ENCODE measurements at regions not wholly inside any gene's neighbourhood (a gene's known extent, or its start where the extent isn't known, plus 50 kb on each side); places are given as distances from the start of the nearest gene placed in this dataset.

DNA sequence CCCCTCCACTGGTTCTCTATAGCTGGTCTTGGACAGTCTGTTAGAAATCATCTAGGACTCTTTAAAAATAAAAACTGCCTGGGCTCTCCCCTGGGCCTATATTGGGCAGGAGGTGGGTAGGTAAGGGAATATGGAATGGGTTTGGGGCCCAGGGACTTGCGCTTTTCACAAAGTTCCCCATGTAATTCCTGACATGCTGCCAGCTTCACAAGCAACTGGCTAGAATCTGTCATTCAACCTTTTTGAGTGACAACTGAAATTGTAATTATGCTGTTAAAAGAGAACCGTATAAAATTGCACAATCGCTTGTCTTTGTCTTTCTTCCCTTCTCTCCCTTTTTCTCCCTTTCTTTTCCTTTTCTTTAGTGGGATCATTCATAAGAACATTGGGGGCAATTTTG, 603.1 kb downstream of the EBF1 start:
- H3K4me1 ChIP-seq (ENCODE audit: insufficient read depth, low read length), result no peaks in the 10 kb centered on the region
- FAIRE-seq (no peak), ATAC-seq (no peak), DNase-seq (ENCODE audit: low spot score) (no peak)
- H3K9me3 ChIP-seq (ENCODE audit: low read length), result no peaks in the 10 kb centered on the region
- WGBS (ENCODE audit: low lambda C conversion rate), result 91% methylated on average over 3 of the region's 3 CpGs
- in situ Hi-C loops (cut with HindIII; ENCODE audit: extremely low pct_ligation_motif_present, low pct_unique_long_range_greater_than_20kb), result no loop called here
- TF ChIP-seq FOXK2 (IDR thresholded peaks at IDR 0.05) (no peak), ZNF773 (CRISPR knock-in tag; IDR thresholded peaks at IDR 0.05; ENCODE audit: borderline replicate concordance) (no peak), SAFB2 (CRISPR knock-in tag; IDR thresholded peaks at IDR 0.05; ENCODE audit: borderline replicate concordance, low read depth) (no peak), ZBTB20 (CRISPR knock-in tag; IDR thresholded peaks at IDR 0.05; ENCODE audit: borderline replicate concordance, low read depth) (no peak), SRF (IDR thresholded peaks at IDR 0.05; ENCODE audit: low read depth, low read length) (no peak), ISX (CRISPR knock-in tag; conservative IDR thresholded peaks at IDR 0.05) (no peak), ARNT (IDR thresholded peaks at IDR 0.05) (no peak), ZNF354B (CRISPR knock-in tag; IDR thresholded peaks at IDR 0.05) (no peak), POLR2AphosphoS5 (IDR thresholded peaks at IDR 0.05; ENCODE audit: low read depth, low read length) (no peak)
- TF ChIP-seq, protein P1, sequence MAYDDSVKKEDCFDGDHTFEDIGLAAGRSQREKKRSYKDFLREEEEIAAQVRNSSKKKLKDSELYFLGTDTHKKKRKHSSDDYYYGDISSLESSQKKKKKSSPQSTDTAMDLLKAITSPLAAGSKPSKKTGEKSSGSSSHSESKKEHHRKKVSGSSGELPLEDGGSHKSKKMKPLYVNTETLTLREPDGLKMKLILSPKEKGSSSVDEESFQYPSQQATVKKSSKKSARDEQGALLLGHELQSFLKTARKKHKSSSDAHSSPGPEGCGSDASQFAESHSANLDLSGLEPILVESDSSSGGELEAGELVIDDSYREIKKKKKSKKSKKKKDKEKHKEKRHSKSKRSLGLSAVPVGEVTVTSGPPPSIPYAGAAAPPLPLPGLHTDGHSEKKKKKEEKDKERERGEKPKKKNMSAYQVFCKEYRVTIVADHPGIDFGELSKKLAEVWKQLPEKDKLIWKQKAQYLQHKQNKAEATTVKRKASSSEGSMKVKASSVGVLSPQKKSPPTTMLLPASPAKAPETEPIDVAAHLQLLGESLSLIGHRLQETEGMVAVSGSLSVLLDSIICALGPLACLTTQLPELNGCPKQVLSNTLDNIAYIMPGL (CRISPR knock-in tag; IDR thresholded peaks at IDR 0.05; ENCODE audit: borderline replicate concordance in 1 of 2, low read depth in 1 of 2), result no peak
- TF ChIP-seq, protein P2, sequence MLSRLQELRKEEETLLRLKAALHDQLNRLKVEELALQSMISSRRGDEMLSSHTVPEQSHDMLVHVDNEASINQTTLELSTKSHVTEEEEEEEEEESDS (CRISPR knock-in tag; IDR thresholded peaks at IDR 0.05; ENCODE audit: borderline replicate concordance), result no peak
- TF ChIP-seq, protein P3, sequence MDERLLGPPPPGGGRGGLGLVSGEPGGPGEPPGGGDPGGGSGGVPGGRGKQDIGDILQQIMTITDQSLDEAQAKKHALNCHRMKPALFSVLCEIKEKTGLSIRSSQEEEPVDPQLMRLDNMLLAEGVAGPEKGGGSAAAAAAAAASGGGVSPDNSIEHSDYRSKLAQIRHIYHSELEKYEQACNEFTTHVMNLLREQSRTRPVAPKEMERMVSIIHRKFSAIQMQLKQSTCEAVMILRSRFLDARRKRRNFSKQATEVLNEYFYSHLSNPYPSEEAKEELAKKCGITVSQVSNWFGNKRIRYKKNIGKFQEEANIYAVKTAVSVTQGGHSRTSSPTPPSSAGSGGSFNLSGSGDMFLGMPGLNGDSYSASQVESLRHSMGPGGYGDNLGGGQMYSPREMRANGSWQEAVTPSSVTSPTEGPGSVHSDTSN (CRISPR knock-in tag; IDR thresholded peaks at IDR 0.05), result no peak
- H3K36me3 ChIP-seq (replicated peaks in 1 of 2; ENCODE audit: control insufficient read depth in 1 of 2, insufficient read depth in 2 of 2, low read length in 2 of 2), result no peaks in the 10 kb centered on the region
- H4K20me1 ChIP-seq (ENCODE audit: insufficient read depth, low read length), result no peaks in the 10 kb centered on the region
- H3K4me3 ChIP-seq (replicated peaks in 1 of 3; ENCODE audit: insufficient read depth in 1 of 3, low read depth in 2 of 3, low read length in 3 of 3), result no peak overlapping the region
- CTCF ChIA-PET (ENCODE audit: low intra/inter-chr PET ratio, low total read pairs), result no interaction called here
- no peaks in the 10 kb centered on the region for H3K79me2 ChIP-seq (ENCODE audit: insufficient read depth, low read length)
- intact Hi-C loops (cut with micrococcal nuclease; ENCODE audit: unreplicated experiment), result no loop called here
- no TSS peak for BruUV-seq (replicated peaks)
- no peak overlapping the region for H3K9ac ChIP-seq (ENCODE audit: insufficient read depth, low read depth, low read length)
- POLR2A ChIA-PET, result no interaction called here
- no peak overlapping the region for H2AFZ ChIP-seq (ENCODE audit: low read length)
- no peak overlapping the region for H3K4me2 ChIP-seq (ENCODE audit: low read depth, low read length)
- no peaks in the 10 kb centered on the region for H3K27me3 ChIP-seq (ENCODE audit: control insufficient read depth in 1 of 2, insufficient read depth in 2 of 2, low read length in 2 of 2)
- H3K27ac ChIP-seq (ENCODE audit: extremely low read length, insufficient read depth, low read length), result no peak overlapping the region
